SK-N-SH treated with all-trans-retinoic acid at 6 μM for 48 hours (cell line): ENCODE measurements at regions not wholly inside any gene's neighbourhood (a gene's known extent, or its start where the extent isn't known, plus 50 kb on each side); places are given as distances from the start of the nearest gene placed in this dataset.

Source experiments
- ATAC-seq: fragments of 200-7000 bp; cut with Tn5 transposase; 3 replicates; pipeline ENCODE4 v1.9.1; 2020; ENCODE audit warnings: mild to moderate bottlenecking, moderate library complexity
- ARNTL ChIP-seq: fragments of 450-650 bp; formaldehyde crosslinking; IDR thresholded peaks from 2 replicates; pipeline ENCODE4 v1.5.0; 2020; ENCODE audit warnings: low read depth, mild to moderate bottlenecking, moderate library complexity, borderline replicate concordance
- BACH2 ChIP-seq: fragments of 250-450 bp; sonication (Bioruptor Pico); IDR thresholded peaks from 2 replicates; pipeline ENCODE4 v1.9.0; 2021; ENCODE audit warnings: mild to moderate bottlenecking, borderline replicate concordance
- CSDC2 ChIP-seq: fragments of 250-450 bp; sonication (Bioruptor Pico); IDR thresholded peaks from 2 replicates; pipeline ENCODE4 v1.5.0; 2020; ENCODE audit warnings: mild to moderate bottlenecking, moderate library complexity
- ESRRG ChIP-seq: fragments of 250-450 bp; sonication (Bioruptor Pico); IDR thresholded peaks from 2 replicates; pipeline ENCODE4 v1.6.1; 2021; ENCODE audit warnings: mild to moderate bottlenecking
- ISL1 ChIP-seq: fragments of 250-450 bp; sonication (Bioruptor Pico); IDR thresholded peaks from 2 replicates; pipeline ENCODE4 v2.1.2; 2022; ENCODE audit warnings: mild to moderate bottlenecking, moderate library complexity
- OSR1 ChIP-seq: fragments of 250-450 bp; sonication (Bioruptor Pico); IDR thresholded peaks from 2 replicates; pipeline ENCODE4 v1.8.0; 2022; ENCODE audit warnings: moderate library complexity, mild to moderate bottlenecking, inconsistent platforms
- PPARA ChIP-seq: fragments of 250-450 bp; sonication (Bioruptor Pico); IDR thresholded peaks from 2 replicates; pipeline ENCODE4 v1.5.0; 2020; ENCODE audit warnings: mild to moderate bottlenecking, borderline replicate concordance
- RARB ChIP-seq: fragments of 250-450 bp; sonication (Bioruptor Pico); IDR thresholded peaks from 2 replicates; pipeline ENCODE4 v1.8.0; 2021; ENCODE audit warnings: mild to moderate bottlenecking, moderate library complexity
- TCF4 ChIP-seq: fragments of 250-450 bp; sonication (Bioruptor Pico); IDR thresholded peaks from 2 replicates; pipeline ENCODE4 v1.8.0; 2021; ENCODE audit warnings: mild to moderate bottlenecking, moderate library complexity, borderline replicate concordance
- TOX ChIP-seq: fragments of 250-450 bp; sonication (Bioruptor Pico); IDR thresholded peaks from 2 replicates; pipeline ENCODE4 v1.8.0; 2021; ENCODE audit warnings: mild to moderate bottlenecking, moderate library complexity, borderline replicate concordance
- ZC3H10 ChIP-seq: fragments of 250-450 bp; sonication (Bioruptor Pico); IDR thresholded peaks from 2 replicates; pipeline ENCODE4 v1.5.1; 2021; ENCODE audit warnings: mild to moderate bottlenecking, moderate library complexity
- ZFP3 ChIP-seq: fragments of 250-450 bp; sonication (Bioruptor Pico); IDR thresholded peaks from 2 replicates; pipeline ENCODE4 v1.5.0; 2020; ENCODE audit warnings: mild to moderate bottlenecking, moderate library complexity
- ZFP30 ChIP-seq: fragments of 450-650 bp; formaldehyde crosslinking; IDR thresholded peaks from 2 replicates; pipeline ENCODE4 v1.5.0; 2022; ENCODE audit warnings: mild to moderate bottlenecking, moderate library complexity
- ZNF565 ChIP-seq: fragments of 450-650 bp; formaldehyde crosslinking; conservative IDR thresholded peaks from 2 replicates; pipeline ENCODE4 v1.5.0; 2020; ENCODE audit warnings: low read depth, mild to moderate bottlenecking, moderate library complexity
- ZNF70 ChIP-seq: fragments of 450-650 bp; formaldehyde crosslinking; IDR thresholded peaks from 2 replicates; pipeline ENCODE4 v1.5.0; 2020; ENCODE audit warnings: mild to moderate bottlenecking, moderate library complexity
- TF ChIP-seq, protein P1 (sequence below): fragments of 250-450 bp; sonication (Bioruptor Pico); IDR thresholded peaks from 2 replicates; pipeline ENCODE4 v1.5.1; 2021; ENCODE audit warnings: mild to moderate bottlenecking, moderate library complexity
- TF ChIP-seq, protein P2 (sequence below): fragments of 250-450 bp; sonication (Bioruptor Pico); IDR thresholded peaks from 2 replicates; pipeline ENCODE4 v1.8.0; 2020; ENCODE audit warnings: mild to moderate bottlenecking, moderate library complexity, borderline replicate concordance
- TF ChIP-seq, protein P3 (sequence below): fragments of 250-450 bp; sonication (Bioruptor Pico); IDR thresholded peaks from 2 replicates; pipeline ENCODE4 v1.5.1; 2020; ENCODE audit warnings: low read depth, mild to moderate bottlenecking, moderate library complexity
- TF ChIP-seq, protein P4 (sequence below): fragments of 250-450 bp; sonication (Bioruptor Pico); IDR thresholded peaks from 2 replicates; pipeline ENCODE4 v1.5.0; 2020; ENCODE audit warnings: mild to moderate bottlenecking, moderate library complexity
- TF ChIP-seq, protein P5 (sequence below): fragments of 250-450 bp; sonication (Bioruptor Pico); IDR thresholded peaks from 2 replicates; pipeline ENCODE4 v1.8.0; 2021; ENCODE audit warnings: low read depth, mild to moderate bottlenecking, moderate library complexity, borderline replicate concordance

DNA sequence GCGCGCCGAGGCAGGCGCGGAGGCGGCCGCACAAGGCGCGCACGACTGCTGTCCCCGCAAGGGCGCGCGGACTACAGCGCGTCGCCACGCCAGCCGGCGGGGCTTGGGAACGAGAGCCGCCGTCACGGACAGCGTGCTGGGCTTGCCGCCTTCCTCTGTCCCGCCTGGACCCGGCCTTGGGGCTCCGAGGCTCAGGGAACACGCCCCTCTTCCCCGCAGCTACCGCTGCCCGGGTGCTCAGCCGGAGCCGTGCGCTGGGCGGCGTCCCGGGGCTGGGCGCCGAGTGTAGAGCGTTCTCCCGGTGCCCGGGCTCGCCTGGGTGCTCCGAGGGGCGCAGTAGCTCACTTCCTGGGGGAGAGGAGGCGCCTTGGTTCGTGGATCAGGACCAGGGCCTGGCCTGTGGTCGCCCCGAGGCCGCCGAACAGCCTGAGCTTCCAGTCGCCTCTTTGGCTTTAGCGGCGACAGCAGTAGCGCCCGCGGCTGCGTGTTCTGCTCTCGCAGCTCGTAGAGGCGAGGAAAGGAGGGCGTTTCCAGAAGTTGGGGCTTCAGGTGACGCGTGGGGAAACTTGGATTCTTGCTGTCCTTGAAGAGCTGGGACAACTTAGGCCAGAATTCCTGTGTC, 226.7 kb upstream of the C2CD4B start:
- peak; percentile 87 for ATAC-seq
- TF ChIP-seq ZFP30 (CRISPR knock-in tag) (no peak), ESRRG (CRISPR knock-in tag) (no peak), ZFP3 (CRISPR knock-in tag) (no peak), PPARA (no peak), ARNTL (no peak), ZNF70 (CRISPR knock-in tag) (no peak), TCF4 (CRISPR knock-in tag) (no peak), BACH2 (no peak), TOX (no peak), ZNF565 (CRISPR knock-in tag) (no peak), RARB (CRISPR knock-in tag) (no peak), OSR1 (CRISPR knock-in tag) (no peak), ISL1 (CRISPR knock-in tag) (no peak)
- TF ChIP-seq, protein P1, sequence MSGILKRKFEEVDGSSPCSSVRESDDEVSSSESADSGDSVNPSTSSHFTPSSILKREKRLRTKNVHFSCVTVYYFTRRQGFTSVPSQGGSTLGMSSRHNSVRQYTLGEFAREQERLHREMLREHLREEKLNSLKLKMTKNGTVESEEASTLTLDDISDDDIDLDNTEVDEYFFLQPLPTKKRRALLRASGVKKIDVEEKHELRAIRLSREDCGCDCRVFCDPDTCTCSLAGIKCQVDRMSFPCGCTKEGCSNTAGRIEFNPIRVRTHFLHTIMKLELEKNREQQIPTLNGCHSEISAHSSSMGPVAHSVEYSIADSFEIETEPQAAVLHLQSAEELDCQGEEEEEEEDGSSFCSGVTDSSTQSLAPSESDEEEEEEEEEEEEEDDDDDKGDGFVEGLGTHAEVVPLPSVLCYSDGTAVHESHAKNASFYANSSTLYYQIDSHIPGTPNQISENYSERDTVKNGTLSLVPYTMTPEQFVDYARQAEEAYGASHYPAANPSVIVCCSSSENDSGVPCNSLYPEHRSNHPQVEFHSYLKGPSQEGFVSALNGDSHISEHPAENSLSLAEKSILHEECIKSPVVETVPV (CRISPR knock-in tag) = no peak
- TF ChIP-seq, protein P2, sequence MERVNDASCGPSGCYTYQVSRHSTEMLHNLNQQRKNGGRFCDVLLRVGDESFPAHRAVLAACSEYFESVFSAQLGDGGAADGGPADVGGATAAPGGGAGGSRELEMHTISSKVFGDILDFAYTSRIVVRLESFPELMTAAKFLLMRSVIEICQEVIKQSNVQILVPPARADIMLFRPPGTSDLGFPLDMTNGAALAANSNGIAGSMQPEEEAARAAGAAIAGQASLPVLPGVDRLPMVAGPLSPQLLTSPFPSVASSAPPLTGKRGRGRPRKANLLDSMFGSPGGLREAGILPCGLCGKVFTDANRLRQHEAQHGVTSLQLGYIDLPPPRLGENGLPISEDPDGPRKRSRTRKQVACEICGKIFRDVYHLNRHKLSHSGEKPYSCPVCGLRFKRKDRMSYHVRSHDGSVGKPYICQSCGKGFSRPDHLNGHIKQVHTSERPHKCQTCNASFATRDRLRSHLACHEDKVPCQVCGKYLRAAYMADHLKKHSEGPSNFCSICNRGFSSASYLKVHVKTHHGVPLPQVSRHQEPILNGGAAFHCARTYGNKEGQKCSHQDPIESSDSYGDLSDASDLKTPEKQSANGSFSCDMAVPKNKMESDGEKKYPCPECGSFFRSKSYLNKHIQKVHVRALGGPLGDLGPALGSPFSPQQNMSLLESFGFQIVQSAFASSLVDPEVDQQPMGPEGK (CRISPR knock-in tag) = no peak
- TF ChIP-seq, protein P3, sequence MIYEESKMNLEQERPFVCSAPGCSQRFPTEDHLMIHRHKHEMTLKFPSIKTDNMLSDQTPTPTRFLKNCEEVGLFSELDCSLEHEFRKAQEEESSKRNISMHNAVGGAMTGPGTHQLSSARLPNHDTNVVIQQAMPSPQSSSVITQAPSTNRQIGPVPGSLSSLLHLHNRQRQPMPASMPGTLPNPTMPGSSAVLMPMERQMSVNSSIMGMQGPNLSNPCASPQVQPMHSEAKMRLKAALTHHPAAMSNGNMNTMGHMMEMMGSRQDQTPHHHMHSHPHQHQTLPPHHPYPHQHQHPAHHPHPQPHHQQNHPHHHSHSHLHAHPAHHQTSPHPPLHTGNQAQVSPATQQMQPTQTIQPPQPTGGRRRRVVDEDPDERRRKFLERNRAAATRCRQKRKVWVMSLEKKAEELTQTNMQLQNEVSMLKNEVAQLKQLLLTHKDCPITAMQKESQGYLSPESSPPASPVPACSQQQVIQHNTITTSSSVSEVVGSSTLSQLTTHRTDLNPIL (CRISPR knock-in tag) = no peak
- TF ChIP-seq, protein P4, sequence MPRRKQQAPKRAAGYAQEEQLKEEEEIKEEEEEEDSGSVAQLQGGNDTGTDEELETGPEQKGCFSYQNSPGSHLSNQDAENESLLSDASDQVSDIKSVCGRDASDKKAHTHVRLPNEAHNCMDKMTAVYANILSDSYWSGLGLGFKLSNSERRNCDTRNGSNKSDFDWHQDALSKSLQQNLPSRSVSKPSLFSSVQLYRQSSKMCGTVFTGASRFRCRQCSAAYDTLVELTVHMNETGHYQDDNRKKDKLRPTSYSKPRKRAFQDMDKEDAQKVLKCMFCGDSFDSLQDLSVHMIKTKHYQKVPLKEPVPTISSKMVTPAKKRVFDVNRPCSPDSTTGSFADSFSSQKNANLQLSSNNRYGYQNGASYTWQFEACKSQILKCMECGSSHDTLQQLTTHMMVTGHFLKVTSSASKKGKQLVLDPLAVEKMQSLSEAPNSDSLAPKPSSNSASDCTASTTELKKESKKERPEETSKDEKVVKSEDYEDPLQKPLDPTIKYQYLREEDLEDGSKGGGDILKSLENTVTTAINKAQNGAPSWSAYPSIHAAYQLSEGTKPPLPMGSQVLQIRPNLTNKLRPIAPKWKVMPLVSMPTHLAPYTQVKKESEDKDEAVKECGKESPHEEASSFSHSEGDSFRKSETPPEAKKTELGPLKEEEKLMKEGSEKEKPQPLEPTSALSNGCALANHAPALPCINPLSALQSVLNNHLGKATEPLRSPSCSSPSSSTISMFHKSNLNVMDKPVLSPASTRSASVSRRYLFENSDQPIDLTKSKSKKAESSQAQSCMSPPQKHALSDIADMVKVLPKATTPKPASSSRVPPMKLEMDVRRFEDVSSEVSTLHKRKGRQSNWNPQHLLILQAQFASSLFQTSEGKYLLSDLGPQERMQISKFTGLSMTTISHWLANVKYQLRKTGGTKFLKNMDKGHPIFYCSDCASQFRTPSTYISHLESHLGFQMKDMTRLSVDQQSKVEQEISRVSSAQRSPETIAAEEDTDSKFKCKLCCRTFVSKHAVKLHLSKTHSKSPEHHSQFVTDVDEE (CRISPR knock-in tag) = no peak
- TF ChIP-seq, protein P5, sequence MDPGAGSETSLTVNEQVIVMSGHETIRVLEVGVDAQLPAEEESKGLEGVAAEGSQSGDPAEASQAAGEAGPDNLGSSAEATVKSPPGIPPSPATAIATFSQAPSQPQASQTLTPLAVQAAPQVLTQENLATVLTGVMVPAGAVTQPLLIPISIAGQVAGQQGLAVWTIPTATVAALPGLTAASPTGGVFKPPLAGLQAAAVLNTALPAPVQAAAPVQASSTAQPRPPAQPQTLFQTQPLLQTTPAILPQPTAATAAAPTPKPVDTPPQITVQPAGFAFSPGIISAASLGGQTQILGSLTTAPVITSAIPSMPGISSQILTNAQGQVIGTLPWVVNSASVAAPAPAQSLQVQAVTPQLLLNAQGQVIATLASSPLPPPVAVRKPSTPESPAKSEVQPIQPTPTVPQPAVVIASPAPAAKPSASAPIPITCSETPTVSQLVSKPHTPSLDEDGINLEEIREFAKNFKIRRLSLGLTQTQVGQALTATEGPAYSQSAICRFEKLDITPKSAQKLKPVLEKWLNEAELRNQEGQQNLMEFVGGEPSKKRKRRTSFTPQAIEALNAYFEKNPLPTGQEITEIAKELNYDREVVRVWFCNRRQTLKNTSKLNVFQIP (CRISPR knock-in tag) = no peak

DNA sequence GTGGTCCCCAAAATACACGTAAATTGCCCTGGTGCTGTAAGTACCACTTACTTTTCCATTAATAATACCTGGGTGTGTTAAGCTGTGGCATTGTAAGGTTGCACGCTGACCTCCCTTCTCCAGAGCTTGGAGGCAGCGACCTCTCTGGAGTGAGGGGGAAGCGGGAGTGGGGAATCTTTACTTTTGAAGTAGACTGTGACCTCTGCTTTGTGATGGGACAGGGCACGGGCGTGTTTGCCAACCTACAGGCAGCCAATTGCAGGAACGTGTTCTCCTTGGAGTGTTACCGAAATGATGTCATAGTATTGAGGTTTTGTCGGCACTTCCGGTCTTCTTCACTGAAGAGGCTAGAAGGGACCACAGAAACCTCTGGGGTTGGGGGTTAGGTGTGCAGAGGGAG, 227.3 kb upstream of the C2CD4B start:
- ATAC-seq = no peak

More for the DNA sequence above, 227.3 kb upstream of the C2CD4B start:
- TF ChIP-seq, protein P3 (CRISPR knock-in tag) = no peak
- TF ChIP-seq ZNF70 (CRISPR knock-in tag) (no peak), ESRRG (CRISPR knock-in tag) (no peak), TOX (no peak), CSDC2 (CRISPR knock-in tag) (no peak), ISL1 (CRISPR knock-in tag) (no peak), ZC3H10 (CRISPR knock-in tag) (no peak)
